ENCODE measurements at regions not wholly inside any gene's neighbourhood (a gene's known extent, or its start where the extent isn't known, plus 50 kb on each side); places are given as distances from the start of the nearest gene placed in this dataset.
A peak's percentile ranks its signal among the peaks of the same experiment; 100 is the strongest.

GRCh38 chr10:4767033-4767814, 58.8 kb upstream of the AKR1E2 start:
- Histone ChIP-seq H3K9me3 (ENCODE audit: severe bottlenecking) (no peaks in the 10 kb centered on the region), H3K27me3 (ENCODE audit: insufficient read depth, poor library complexity, severe bottlenecking) (no peaks in the 10 kb centered on the region), H3K27ac (ENCODE audit: poor library complexity, severe bottlenecking) (peak overlapping the region; percentile 100), H3K4me1 (ENCODE audit: insufficient read depth, poor library complexity, severe bottlenecking) (peaks cover 64% of the 10 kb centered on the region), H3K4me3 (ENCODE audit: severe bottlenecking) (no peak overlapping the region), H3K36me3 (ENCODE audit: low read depth) (no peaks in the 10 kb centered on the region)
- ATAC-seq (ENCODE audit: low read depth) (no peak), DNase-seq (ENCODE audit: low spot score) (no peak)
- TF ChIP-seq, protein P1, sequence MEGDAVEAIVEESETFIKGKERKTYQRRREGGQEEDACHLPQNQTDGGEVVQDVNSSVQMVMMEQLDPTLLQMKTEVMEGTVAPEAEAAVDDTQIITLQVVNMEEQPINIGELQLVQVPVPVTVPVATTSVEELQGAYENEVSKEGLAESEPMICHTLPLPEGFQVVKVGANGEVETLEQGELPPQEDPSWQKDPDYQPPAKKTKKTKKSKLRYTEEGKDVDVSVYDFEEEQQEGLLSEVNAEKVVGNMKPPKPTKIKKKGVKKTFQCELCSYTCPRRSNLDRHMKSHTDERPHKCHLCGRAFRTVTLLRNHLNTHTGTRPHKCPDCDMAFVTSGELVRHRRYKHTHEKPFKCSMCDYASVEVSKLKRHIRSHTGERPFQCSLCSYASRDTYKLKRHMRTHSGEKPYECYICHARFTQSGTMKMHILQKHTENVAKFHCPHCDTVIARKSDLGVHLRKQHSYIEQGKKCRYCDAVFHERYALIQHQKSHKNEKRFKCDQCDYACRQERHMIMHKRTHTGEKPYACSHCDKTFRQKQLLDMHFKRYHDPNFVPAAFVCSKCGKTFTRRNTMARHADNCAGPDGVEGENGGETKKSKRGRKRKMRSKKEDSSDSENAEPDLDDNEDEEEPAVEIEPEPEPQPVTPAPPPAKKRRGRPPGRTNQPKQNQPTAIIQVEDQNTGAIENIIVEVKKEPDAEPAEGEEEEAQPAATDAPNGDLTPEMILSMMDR (IDR thresholded peaks at IDR 0.05; ENCODE audit: poor library complexity, severe bottlenecking): peak; percentile 88

GRCh38 chr10:4766454-4766853, 59.6 kb upstream of the AKR1E2 start:
- peak overlapping the region; percentile 100 for H3K27ac ChIP-seq (ENCODE audit: poor library complexity, severe bottlenecking)
- no peak overlapping the region for H3K4me3 ChIP-seq (ENCODE audit: severe bottlenecking)
- H3K4me1 ChIP-seq (ENCODE audit: insufficient read depth, poor library complexity, severe bottlenecking): peaks cover 56% of the 10 kb centered on the region
- H3K36me3 ChIP-seq (ENCODE audit: low read depth): no peaks in the 10 kb centered on the region
- ATAC-seq (ENCODE audit: low read depth): no peak
- no peak for DNase-seq (ENCODE audit: low spot score)
- TF ChIP-seq, protein P1 (IDR thresholded peaks at IDR 0.05; ENCODE audit: poor library complexity, severe bottlenecking): no peak
- no peaks in the 10 kb centered on the region for H3K9me3 ChIP-seq (ENCODE audit: severe bottlenecking)
- no peaks in the 10 kb centered on the region for H3K27me3 ChIP-seq (ENCODE audit: insufficient read depth, poor library complexity, severe bottlenecking)

GRCh38 chr10:4765428-4765827, 60.6 kb upstream of the AKR1E2 start:
- Histone ChIP-seq H3K4me3 (ENCODE audit: severe bottlenecking) (no peak overlapping the region), H3K27ac (ENCODE audit: poor library complexity, severe bottlenecking) (peak overlapping the region; percentile 100), H3K4me1 (ENCODE audit: insufficient read depth, poor library complexity, severe bottlenecking) (peaks cover 46% of the 10 kb centered on the region), H3K9me3 (ENCODE audit: severe bottlenecking) (no peaks in the 10 kb centered on the region), H3K27me3 (ENCODE audit: insufficient read depth, poor library complexity, severe bottlenecking) (no peaks in the 10 kb centered on the region), H3K36me3 (ENCODE audit: low read depth) (no peaks in the 10 kb centered on the region)
- ATAC-seq (ENCODE audit: low read depth) (no peak), DNase-seq (ENCODE audit: low spot score) (no peak)
- TF ChIP-seq, protein P1 (IDR thresholded peaks at IDR 0.05; ENCODE audit: poor library complexity, severe bottlenecking): no peak

- TF ChIP-seq, protein P1 (IDR thresholded peaks at IDR 0.05; ENCODE audit: poor library complexity, severe bottlenecking): peak; percentile 26
- H3K4me1 ChIP-seq (ENCODE audit: insufficient read depth, poor library complexity, severe bottlenecking): peaks cover 40% of the 10 kb centered on the region
- DNase-seq (ENCODE audit: low spot score) (no peak), ATAC-seq (ENCODE audit: low read depth) (peak; percentile 93)
- H3K36me3 ChIP-seq (ENCODE audit: low read depth): no peaks in the 10 kb centered on the region
- no peaks in the 10 kb centered on the region for H3K9me3 ChIP-seq (ENCODE audit: severe bottlenecking)
- H3K27ac ChIP-seq (ENCODE audit: poor library complexity, severe bottlenecking): peak overlapping the region; percentile 100
- no peak overlapping the region for H3K4me3 ChIP-seq (ENCODE audit: severe bottlenecking)
- no peaks in the 10 kb centered on the region for H3K27me3 ChIP-seq (ENCODE audit: insufficient read depth, poor library complexity, severe bottlenecking)
These were observed 62.0 kb upstream of the AKR1E2 start for GRCh38 chr10:4763960-4764428.

GRCh38 chr10:4763513-4763912, 62.5 kb upstream of the AKR1E2 start:
- TF ChIP-seq, protein P1 (IDR thresholded peaks at IDR 0.05; ENCODE audit: poor library complexity, severe bottlenecking): no peak

More at GRCh38 chr10:4763513-4763912, 62.5 kb upstream of the AKR1E2 start:
- ATAC-seq (ENCODE audit: low read depth): no peak
- Histone ChIP-seq H3K27me3 (ENCODE audit: insufficient read depth, poor library complexity, severe bottlenecking) (no peaks in the 10 kb centered on the region), H3K9me3 (ENCODE audit: severe bottlenecking) (no peaks in the 10 kb centered on the region), H3K27ac (ENCODE audit: poor library complexity, severe bottlenecking) (peak overlapping the region; percentile 100), H3K4me3 (ENCODE audit: severe bottlenecking) (no peak overlapping the region), H3K36me3 (ENCODE audit: low read depth) (no peaks in the 10 kb centered on the region), H3K4me1 (ENCODE audit: insufficient read depth, poor library complexity, severe bottlenecking) (peaks cover 40% of the 10 kb centered on the region)
- no peak for DNase-seq (ENCODE audit: low spot score)

Data from RWPE2 (cell line).